GM18507 (cell line): ENCODE measurements at regions not wholly inside any gene's neighbourhood (a gene's known extent, or its start where the extent isn't known, plus 50 kb on each side); places are given as distances from the start of the nearest gene placed in this dataset.
"Not testable (repeated sequence)": the region's sequence is repeated elsewhere in the genome, so short reads cannot be mapped to it uniquely, and the experiment has no call there.

ENCODE experiments used
- DNase-seq: peaks from one replicate; pipeline ENCODE4 v3.0.0; 2011; ENCODE audit warnings: low read depth; ENCODE audit not compliant: insufficient read length; ENCODE audit errors: extremely low spot score
- FAIRE-seq: peaks from 2 replicates; lab custom pipeline; 2011; peaks lifted over from hg19 to GRCh38; lab: Jason Lieb, UNC

DNA sequence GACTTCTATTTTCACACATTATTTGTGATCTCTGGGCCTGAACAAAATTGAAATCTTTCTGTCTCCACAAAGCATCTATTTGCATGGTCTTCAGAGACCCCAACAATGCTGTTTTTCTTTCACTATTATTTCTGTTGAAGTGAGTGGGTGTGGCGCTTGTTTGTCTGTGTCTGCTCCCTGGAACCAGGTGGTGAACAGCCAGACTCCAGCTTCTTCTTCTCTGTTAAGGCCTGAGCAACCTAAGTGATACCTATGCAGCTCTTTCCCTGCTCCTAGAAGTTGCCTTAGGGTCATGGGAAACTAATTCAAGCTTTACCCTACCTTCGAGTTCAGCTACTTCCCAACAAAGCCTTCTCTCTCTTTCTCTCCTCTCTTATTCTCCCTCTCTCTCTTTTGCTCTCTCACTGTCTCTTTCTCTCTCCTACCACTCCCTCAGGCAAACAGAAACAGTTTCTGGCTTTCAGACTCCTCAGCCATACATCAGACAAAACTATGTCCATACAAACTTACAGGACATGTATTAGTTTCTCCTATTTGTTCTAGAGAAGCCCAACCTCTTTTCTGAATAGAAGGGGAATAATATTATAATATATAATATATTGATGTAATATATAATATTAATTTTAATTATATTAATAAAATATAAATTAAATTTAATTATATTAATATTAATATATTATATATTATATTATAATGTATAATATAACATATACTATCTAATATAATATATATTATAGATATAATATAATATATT is 552.5 kb downstream of the DSC3 start:
- FAIRE-seq (no peak), DNase-seq (no peak)

DNA sequence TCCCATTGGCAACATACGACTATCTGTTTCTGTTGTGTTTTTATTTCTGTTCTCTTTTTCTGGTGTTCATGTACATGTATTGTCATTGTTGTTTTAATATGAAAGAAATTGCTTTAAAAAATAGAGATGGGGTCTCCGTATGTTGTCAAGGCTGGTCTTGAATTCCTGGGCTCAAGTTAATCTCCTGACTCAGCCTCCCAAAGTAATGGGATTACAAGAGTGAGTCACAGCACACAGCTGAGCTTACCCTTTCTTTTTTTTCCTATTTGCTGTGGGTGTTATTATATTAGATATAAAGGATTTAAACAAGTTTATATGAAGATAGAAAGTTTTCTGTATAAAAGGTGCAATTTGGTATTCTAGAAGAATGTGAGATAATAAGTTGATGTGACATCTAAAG is 554.6 kb downstream of the DSC3 start:
- DNase-seq (no peak), FAIRE-seq (no peak)

DNA sequence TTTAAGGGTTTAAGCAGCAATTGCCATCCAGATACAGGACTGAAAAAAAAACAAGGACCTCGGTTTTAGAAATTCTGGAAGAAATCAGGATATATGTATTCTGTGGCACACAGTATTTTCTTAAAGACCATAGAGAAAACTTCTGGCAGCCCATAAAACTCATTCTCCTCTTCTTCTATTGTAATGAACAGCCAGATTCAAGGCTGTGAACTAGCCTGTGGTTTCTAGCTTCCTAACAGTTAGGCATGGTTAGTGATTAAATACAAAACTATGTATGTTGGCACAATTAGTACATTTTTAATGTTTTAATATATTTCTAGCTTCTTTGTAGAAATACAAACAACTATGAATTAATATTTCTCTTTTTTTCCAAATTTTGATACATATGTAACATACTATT is 555.7 kb downstream of the DSC3 start:
- DNase-seq: no peak
- no peak for FAIRE-seq

DNA sequence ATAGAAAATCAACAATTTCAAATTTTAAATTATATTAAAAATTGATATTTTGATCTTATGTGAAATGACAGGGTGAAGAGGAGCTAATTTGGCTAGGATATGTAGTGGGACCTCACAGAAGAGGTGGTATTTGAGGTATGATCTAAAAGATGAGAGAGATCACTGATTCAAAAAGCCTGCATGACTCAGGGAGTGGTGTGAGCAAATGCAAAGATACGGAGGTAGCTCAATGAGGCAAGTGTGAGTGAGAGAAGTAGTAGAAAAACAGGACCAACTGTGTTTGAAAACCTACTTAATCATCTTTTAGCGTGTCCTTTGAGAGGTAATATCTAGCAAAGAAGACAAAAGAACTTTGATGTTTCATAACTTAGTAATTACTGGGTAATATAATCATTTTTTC is 557.5 kb downstream of the DSC3 start:
- no peak for FAIRE-seq
- DNase-seq: no peak

DNA sequence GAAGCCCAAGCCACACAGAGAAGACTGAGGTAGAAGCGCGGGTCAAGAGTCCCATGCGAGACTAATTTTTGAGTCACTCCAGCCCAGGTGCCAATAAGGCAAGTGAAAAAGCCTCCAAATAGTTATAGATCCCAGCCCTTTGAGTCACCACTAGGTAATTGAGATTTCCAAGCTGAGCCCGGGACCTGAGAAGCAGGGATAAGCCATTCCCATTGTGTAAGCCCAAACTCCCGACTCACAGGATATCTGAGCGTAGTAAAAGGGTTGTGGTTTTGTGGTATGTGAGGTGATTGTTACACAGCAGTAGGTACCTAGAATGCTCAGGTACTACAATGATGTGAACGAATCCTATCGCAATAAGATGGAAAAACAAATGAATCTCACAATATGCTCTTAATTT is 560.7 kb downstream of the DSC3 start:
- FAIRE-seq (no peak), DNase-seq (no peak)

- no peak for FAIRE-seq
- no peak for DNase-seq
Measured at GRCh38 chr18:30469091-30469490, 573.5 kb downstream of the DSC3 start.

- no peak for FAIRE-seq
- no peak for DNase-seq
Measured at GRCh38 chr18:30465096-30465495, 577.4 kb downstream of the DSC3 start.

GRCh38 chr18:30457156-30457555 is 585.4 kb downstream of the DSC3 start:
- DNase-seq (no peak), FAIRE-seq (no peak)

DNA sequence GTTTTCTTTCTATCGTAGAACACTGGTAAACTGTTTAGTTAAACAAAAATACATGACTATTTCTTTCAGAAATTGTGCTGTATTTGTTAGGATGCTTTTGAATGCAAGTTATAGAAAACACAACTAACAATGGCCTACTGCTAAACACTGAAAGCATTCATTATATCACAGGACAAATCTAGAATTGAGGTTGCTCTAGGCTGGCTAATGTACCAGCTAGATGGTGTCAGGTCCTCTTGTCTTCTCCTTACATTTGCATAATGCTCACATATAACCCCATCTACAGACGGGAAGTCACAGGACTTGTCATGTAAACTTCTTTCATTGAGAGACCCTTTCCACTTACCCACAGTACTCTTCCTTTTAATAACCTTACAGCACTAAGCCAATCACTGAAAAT is 586.8 kb downstream of the DSC3 start:
- no peak for FAIRE-seq
- no peak for DNase-seq

- DNase-seq: no peak
- FAIRE-seq: no peak
Measured at GRCh38 chr18:30454920-30455319, 587.6 kb downstream of the DSC3 start.

DNA sequence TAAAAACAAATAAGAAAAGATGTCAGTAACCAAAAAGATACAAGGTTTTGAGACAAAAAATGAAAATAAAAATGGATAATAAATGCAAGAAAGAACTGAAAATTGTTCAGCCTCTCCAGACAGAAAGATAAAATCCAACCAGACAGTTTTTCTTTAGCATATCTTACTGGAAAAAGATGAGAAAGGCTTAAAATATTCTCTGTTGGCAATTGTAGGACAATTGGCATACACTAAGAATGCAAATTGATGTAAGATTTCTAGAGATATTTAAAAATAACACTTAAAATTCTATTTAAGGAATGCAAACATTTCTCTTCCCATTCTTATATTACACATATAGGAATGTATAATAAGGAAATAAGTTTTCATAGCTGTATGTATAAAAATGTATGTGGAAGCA is 590.6 kb downstream of the DSC3 start:
- DNase-seq (no peak), FAIRE-seq (no peak)

GRCh38 chr18:30450927-30451326 is 591.6 kb downstream of the DSC3 start:
- DNase-seq: no peak

GRCh38 chr18:30446605-30447004 is 595.9 kb downstream of the DSC3 start:
- DNase-seq (no peak), FAIRE-seq (no peak)

More at GRCh38 chr18:30450927-30451326, 591.6 kb downstream of the DSC3 start:
- no peak for FAIRE-seq

- FAIRE-seq (no peak), DNase-seq (no peak)
Measured at GRCh38 chr18:30444544-30444943, 598.0 kb downstream of the DSC3 start.

- FAIRE-seq: no peak
Measured at GRCh38 chr18:30440351-30440750, 602.2 kb downstream of the DSC3 start.

GRCh38 chr18:30439174-30439573 is 603.4 kb downstream of the DSC3 start:
- DNase-seq (no peak), FAIRE-seq (no peak)

More at GRCh38 chr18:30440351-30440750, 602.2 kb downstream of the DSC3 start:
- DNase-seq: no peak

DNA sequence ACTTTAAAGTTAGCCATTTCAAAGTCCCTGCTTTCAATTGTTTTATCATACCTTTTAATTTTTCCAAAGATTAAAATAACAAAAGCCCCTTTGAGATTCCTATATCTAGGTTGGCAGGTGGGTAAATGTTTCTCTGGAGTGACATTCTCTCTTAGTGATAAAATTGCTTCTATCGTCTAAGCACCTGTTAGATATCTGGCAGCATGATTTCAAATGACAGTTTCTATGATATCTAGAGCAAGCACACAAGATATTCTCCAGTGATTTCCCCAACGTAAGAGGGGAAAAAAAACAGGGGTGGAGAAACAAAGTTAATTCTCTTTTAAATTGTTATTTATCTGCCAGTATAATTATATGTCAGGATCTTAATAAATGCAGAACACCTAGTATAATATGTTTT is 610.2 kb downstream of the DSC3 start:
- DNase-seq: no peak
- FAIRE-seq: no peak

DNA sequence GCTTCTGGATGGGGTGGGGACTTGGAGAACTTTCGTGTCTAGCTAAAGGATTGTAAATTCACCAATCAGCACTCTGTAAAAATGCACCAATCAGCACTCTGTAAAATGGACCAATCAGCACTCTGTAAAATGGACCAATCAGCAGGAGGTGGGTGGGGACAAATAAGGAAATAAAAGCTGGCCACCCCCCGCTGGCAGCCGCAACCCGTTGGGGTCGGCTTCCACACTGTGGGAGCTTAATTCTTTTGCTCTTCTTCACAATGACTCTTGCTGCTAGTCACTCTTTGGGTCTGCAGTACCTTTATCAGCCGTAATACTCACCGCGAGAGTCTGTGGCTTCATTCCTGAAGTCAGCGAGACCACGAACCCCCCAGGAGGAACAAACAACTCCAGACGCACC is 623.1 kb downstream of the DSC3 start:
- FAIRE-seq, DNase-seq: not testable (repeated sequence)

- FAIRE-seq (no peak), DNase-seq (no peak)
Measured at GRCh38 chr18:30415903-30416302, 626.6 kb downstream of the DSC3 start.

GRCh38 chr18:30409120-30409519 is 633.4 kb downstream of the DSC3 start:
- DNase-seq (no peak), FAIRE-seq (no peak)

- FAIRE-seq (no peak), DNase-seq (no peak)
Measured at GRCh38 chr18:30406728-30407127, 635.8 kb downstream of the DSC3 start.

- DNase-seq: no peak
- FAIRE-seq: no peak
Measured at GRCh38 chr18:30405038-30405437, 637.5 kb downstream of the DSC3 start.
